Esophagus squamous epithelium (tissue), 4 donors: ENCODE measurements at regions not wholly inside any gene's neighbourhood (a gene's known extent, or its start where the extent isn't known, plus 50 kb on each side); places are given as distances from the start of the nearest gene placed in this dataset.

Experiments used
- POLR2A ChIP-seq, 4 donors: fragments of 450-650 bp; IDR thresholded peaks; one replicate each; pipeline ENCODE4 v1.6.1; 2017; ENCODE audit warnings: antibody characterized with exemption in 4 of 4, mild to moderate bottlenecking in 4 of 4, moderate library complexity in 3 of 4
- TF ChIP-seq, protein P1 (sequence below), 6 experiments: fragments of 450-650 bp in 4 of 6; fragments of 200-600 bp in 2 of 6; sonication (generic) in 2 of 6; IDR thresholded peaks; one replicate each; pipeline ENCODE4 v1.5.1; 2016 to 2019; ENCODE audit warnings: antibody characterized with exemption in 6 of 6, mild to moderate bottlenecking in 4 of 6, moderate library complexity in 4 of 6

DNA sequence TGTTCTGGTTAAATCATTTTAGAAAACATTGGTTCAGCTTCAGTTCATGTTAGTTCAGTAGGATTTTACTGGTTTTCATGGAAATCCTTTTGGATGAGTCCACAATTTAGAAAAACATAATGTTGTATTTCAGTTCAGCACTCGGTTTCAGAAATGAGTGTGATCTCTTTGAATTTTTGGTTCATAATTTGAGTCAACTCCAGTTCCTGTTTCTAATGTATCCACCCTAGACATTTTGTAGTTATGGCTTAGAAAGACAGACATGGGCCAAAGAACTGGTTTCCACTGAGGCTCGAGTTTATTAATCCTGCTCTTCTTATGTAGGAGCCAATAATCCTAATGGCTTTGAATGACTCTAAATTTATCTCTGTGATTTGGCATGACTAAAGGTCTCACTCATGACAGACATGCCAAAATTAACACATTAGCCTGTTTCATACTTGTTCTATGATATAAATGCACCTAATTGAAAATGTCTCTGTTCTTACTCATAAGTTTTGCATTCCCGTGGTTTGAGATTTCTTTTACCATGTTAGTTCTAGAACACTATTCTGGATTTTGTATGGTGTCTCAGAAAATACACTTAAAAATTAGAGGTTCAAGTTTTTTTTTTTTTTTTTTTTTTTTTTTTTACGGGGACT lies 82.3 kb upstream of the SPRED2 start:
- TF ChIP-seq, protein P1, sequence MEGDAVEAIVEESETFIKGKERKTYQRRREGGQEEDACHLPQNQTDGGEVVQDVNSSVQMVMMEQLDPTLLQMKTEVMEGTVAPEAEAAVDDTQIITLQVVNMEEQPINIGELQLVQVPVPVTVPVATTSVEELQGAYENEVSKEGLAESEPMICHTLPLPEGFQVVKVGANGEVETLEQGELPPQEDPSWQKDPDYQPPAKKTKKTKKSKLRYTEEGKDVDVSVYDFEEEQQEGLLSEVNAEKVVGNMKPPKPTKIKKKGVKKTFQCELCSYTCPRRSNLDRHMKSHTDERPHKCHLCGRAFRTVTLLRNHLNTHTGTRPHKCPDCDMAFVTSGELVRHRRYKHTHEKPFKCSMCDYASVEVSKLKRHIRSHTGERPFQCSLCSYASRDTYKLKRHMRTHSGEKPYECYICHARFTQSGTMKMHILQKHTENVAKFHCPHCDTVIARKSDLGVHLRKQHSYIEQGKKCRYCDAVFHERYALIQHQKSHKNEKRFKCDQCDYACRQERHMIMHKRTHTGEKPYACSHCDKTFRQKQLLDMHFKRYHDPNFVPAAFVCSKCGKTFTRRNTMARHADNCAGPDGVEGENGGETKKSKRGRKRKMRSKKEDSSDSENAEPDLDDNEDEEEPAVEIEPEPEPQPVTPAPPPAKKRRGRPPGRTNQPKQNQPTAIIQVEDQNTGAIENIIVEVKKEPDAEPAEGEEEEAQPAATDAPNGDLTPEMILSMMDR (IDR thresholded peaks at IDR 0.05) = no peak
- no peak for TF ChIP-seq POLR2A (IDR thresholded peaks at IDR 0.05)
